ENCODE measurements at regions not wholly inside any gene's neighbourhood (a gene's known extent, or its start where the extent isn't known, plus 50 kb on each side); places are given as distances from the start of the nearest gene placed in this dataset.
"Not testable (repeated sequence)": the region's sequence is repeated elsewhere in the genome, so short reads cannot be mapped to it uniquely, and the experiment has no call there.

- peak; percentile 69 to 81 for DNase-seq
- no peak for TF ChIP-seq POLR2A (IDR thresholded peaks at IDR 0.05; ENCODE audit: low read length)
- no peak for TF ChIP-seq GATA1 (IDR thresholded peaks at IDR 0.05; ENCODE audit: low read depth, low read length)
Observed at GRCh38 chr22:22357024-22357883, 112.7 kb downstream of the VPREB1 start.

GRCh38 chr22:22358152-22358551 is 113.6 kb downstream of the VPREB1 start:
- no peak for TF ChIP-seq GATA1 (IDR thresholded peaks at IDR 0.05; ENCODE audit: low read depth, low read length)
- TF ChIP-seq POLR2A (IDR thresholded peaks at IDR 0.05; ENCODE audit: low read length): no peak
- DNase-seq: no peak

- no peak for DNase-seq
- no peak for TF ChIP-seq POLR2A (IDR thresholded peaks at IDR 0.05; ENCODE audit: low read length)
- no peak for TF ChIP-seq GATA1 (IDR thresholded peaks at IDR 0.05; ENCODE audit: low read depth, low read length)
Observed at GRCh38 chr22:22358686-22359085, 114.1 kb downstream of the VPREB1 start.

GRCh38 chr22:22359465-22359864 is 114.9 kb downstream of the VPREB1 start:
- TF ChIP-seq POLR2A (IDR thresholded peaks at IDR 0.05; ENCODE audit: low read length) (no peak), GATA1 (IDR thresholded peaks at IDR 0.05; ENCODE audit: low read depth, low read length) (no peak)
- no peak for DNase-seq

- TF ChIP-seq GATA1 (IDR thresholded peaks at IDR 0.05; ENCODE audit: low read depth, low read length) (no peak), POLR2A (IDR thresholded peaks at IDR 0.05; ENCODE audit: low read length) (no peak)
- DNase-seq: no peak
Observed at GRCh38 chr22:22360014-22360413, 115.4 kb downstream of the VPREB1 start.

GRCh38 chr22:22362311-22362710 is 117.7 kb downstream of the VPREB1 start:
- TF ChIP-seq POLR2A (IDR thresholded peaks at IDR 0.05; ENCODE audit: low read length) (no peak), GATA1 (IDR thresholded peaks at IDR 0.05; ENCODE audit: low read depth, low read length) (no peak)

GRCh38 chr22:22362936-22363335 is 118.3 kb downstream of the VPREB1 start:
- no peak for DNase-seq
- TF ChIP-seq GATA1 (IDR thresholded peaks at IDR 0.05; ENCODE audit: low read depth, low read length) (no peak), POLR2A (IDR thresholded peaks at IDR 0.05; ENCODE audit: low read length) (no peak)

More at GRCh38 chr22:22362311-22362710, 117.7 kb downstream of the VPREB1 start:
- no peak for DNase-seq

GRCh38 chr22:22364207-22364606 is 119.6 kb downstream of the VPREB1 start:
- no peak for DNase-seq
- TF ChIP-seq GATA1 (IDR thresholded peaks at IDR 0.05; ENCODE audit: low read depth, low read length): no peak
- no peak for TF ChIP-seq POLR2A (IDR thresholded peaks at IDR 0.05; ENCODE audit: low read length)

GRCh38 chr22:22366537-22366936 is 122.0 kb downstream of the VPREB1 start:
- no peak for TF ChIP-seq GATA1 (IDR thresholded peaks at IDR 0.05; ENCODE audit: low read depth, low read length)
- TF ChIP-seq POLR2A (IDR thresholded peaks at IDR 0.05; ENCODE audit: low read length): no peak
- DNase-seq: no peak

- no peak for DNase-seq
- TF ChIP-seq GATA1 (IDR thresholded peaks at IDR 0.05; ENCODE audit: low read depth, low read length) (no peak), POLR2A (IDR thresholded peaks at IDR 0.05; ENCODE audit: low read length) (no peak)
Observed at GRCh38 chr22:22368516-22368915, 123.9 kb downstream of the VPREB1 start.

- not testable (repeated sequence) for DNase-seq
Observed at GRCh38 chr22:22369219-22369963, 124.8 kb downstream of the VPREB1 start.

GRCh38 chr22:22369964-22370270 is 125.3 kb downstream of the VPREB1 start:
- TF ChIP-seq GATA1 (IDR thresholded peaks at IDR 0.05; ENCODE audit: low read depth, low read length): no peak
- TF ChIP-seq POLR2A (IDR thresholded peaks at IDR 0.05; ENCODE audit: low read length): no peak
- no peak for DNase-seq

GRCh38 chr22:22371031-22371541 is 126.5 kb downstream of the VPREB1 start:
- no peak for DNase-seq
- TF ChIP-seq POLR2A (IDR thresholded peaks at IDR 0.05; ENCODE audit: low read length): no peak
- no peak for TF ChIP-seq GATA1 (IDR thresholded peaks at IDR 0.05; ENCODE audit: low read depth, low read length)

- TF ChIP-seq POLR2A (IDR thresholded peaks at IDR 0.05; ENCODE audit: low read length): no peak
- no peak for TF ChIP-seq GATA1 (IDR thresholded peaks at IDR 0.05; ENCODE audit: low read depth, low read length)
- DNase-seq: no peak
Observed at GRCh38 chr22:22372086-22372485, 127.5 kb downstream of the VPREB1 start.

- TF ChIP-seq GATA1 (IDR thresholded peaks at IDR 0.05; ENCODE audit: low read depth, low read length): no peak
- TF ChIP-seq POLR2A (IDR thresholded peaks at IDR 0.05; ENCODE audit: low read length): no peak
- DNase-seq: no peak
Observed at GRCh38 chr22:22374163-22374562, 129.6 kb downstream of the VPREB1 start.
